GM23338 (cell line): ENCODE measurements at regions not wholly inside any gene's neighbourhood (a gene's known extent, or its start where the extent isn't known, plus 50 kb on each side); places are given as distances from the start of the nearest gene placed in this dataset.

Experiments used
- CREB1 ChIP-seq: fragments of 250-450 bp; sonication (Bioruptor Pico); IDR thresholded peaks from 2 replicates; pipeline ENCODE4 v1.5.0; 2020; ENCODE audit warnings: low read depth, mild to moderate bottlenecking, moderate library complexity
- CTCF ChIP-seq, 2 experiments: fragments of 200-600 bp in 1 of 2; sonication (generic) in 1 of 2; conservative IDR thresholded peaks; 2 replicates each; pipeline versions ENCODE4 v1.5.1 to v1.6.1; 2016 to 2017; ENCODE audit warnings: antibody characterized with exemption in 2 of 2, low read depth in 2 of 2, mild to moderate bottlenecking in 2 of 2, moderate library complexity in 1 of 2
- EZH2 ChIP-seq: fragments of 200-600 bp; sonication (generic); IDR thresholded peaks from one replicate; pipeline ENCODE4 v1.8.0; 2017; ENCODE audit warnings: antibody characterized with exemption, mild to moderate bottlenecking, low read depth; ENCODE audit not compliant: unreplicated experiment
- EZH2phosphoT487 ChIP-seq: fragments of 200-600 bp; sonication (generic); IDR thresholded peaks from one replicate; pipeline ENCODE4 v1.8.1; 2018; ENCODE audit warnings: antibody characterized with exemption; ENCODE audit not compliant: unreplicated experiment
- POLR2AphosphoS5 ChIP-seq: IDR thresholded peaks from 2 replicates; pipeline ENCODE4 v1.6.1; 2016; ENCODE audit warnings: antibody characterized with exemption, low read depth
- REST ChIP-seq: IDR thresholded peaks from one replicate; pipeline ENCODE4 v1.6.1; 2018; ENCODE audit warnings: antibody characterized with exemption; ENCODE audit not compliant: unreplicated experiment
- ZNF114 ChIP-seq: fragments of 250-450 bp; sonication (Bioruptor Pico); IDR thresholded peaks from 2 replicates; pipeline ENCODE4 v1.5.0; 2020; ENCODE audit warnings: mild to moderate bottlenecking, moderate library complexity
- ZNF331 ChIP-seq: fragments of 250-450 bp; sonication (Bioruptor Pico); IDR thresholded peaks from 2 replicates; pipeline ENCODE4 v1.5.0; 2020; ENCODE audit warnings: low read depth, mild to moderate bottlenecking, moderate library complexity
- TF ChIP-seq, protein P1 (sequence below): IDR thresholded peaks from 2 replicates; pipeline ENCODE4 v1.6.1; 2016; ENCODE audit warnings: antibody characterized with exemption

DNA sequence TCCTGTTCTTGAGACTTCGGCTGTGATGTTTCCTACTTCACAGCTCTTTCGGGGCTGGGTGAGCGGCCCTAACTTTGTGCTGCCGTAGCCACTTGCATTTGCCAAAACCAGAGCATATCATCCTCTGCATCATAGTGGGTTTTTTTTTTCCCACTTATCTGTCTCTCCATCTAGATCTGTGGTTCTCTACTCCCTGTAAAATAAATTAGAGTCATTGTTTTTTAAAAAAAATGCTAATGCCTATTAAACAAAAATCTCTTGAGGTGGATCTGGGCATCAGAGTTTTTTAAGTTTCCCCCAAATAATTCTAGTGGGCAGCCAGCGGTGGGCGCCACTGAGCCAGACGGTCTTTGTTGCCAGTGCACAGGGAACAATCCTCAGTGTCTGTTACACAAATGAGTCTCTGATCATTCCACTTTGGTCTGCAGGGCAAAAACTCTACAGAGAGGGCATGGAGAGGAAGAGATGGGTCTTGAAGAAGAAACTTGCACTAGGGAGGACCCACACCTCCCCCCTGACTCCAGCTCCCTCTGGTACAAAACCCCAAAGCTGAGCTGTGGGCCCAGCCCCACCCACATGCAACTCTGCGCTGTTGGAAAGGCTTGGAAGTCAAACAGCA, 62.4 kb upstream of the BCL2L14 start:
- TF ChIP-seq CTCF (conservative IDR thresholded peaks at IDR 0.05; ENCODE audit: low read depth in 2 of 2) (peak; percentile 71 to 88), EZH2 (no peak), CREB1 (CRISPR knock-in tag) (no peak), REST (no peak), POLR2AphosphoS5 (no peak), ZNF114 (CRISPR knock-in tag) (no peak), ZNF331 (no peak), EZH2phosphoT487 (no peak)
- TF ChIP-seq, protein P1, sequence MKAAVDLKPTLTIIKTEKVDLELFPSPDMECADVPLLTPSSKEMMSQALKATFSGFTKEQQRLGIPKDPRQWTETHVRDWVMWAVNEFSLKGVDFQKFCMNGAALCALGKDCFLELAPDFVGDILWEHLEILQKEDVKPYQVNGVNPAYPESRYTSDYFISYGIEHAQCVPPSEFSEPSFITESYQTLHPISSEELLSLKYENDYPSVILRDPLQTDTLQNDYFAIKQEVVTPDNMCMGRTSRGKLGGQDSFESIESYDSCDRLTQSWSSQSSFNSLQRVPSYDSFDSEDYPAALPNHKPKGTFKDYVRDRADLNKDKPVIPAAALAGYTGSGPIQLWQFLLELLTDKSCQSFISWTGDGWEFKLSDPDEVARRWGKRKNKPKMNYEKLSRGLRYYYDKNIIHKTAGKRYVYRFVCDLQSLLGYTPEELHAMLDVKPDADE = no peak
